ENCODE measurements at regions not wholly inside any gene's neighbourhood (a gene's known extent, or its start where the extent isn't known, plus 50 kb on each side); places are given as distances from the start of the nearest gene placed in this dataset.

- no peaks in the 10 kb centered on the region for H3K9me3 Mint-ChIP-seq
- Histone ChIP-seq H3K79me2 (replicated peaks; ENCODE audit: insufficient read depth) (no peaks in the 10 kb centered on the region), H4K20me1 (replicated peaks; ENCODE audit: insufficient read depth) (no peaks in the 10 kb centered on the region), H3F3A (replicated peaks; ENCODE audit: low read depth) (no peaks in the 10 kb centered on the region), H3K4me2 (no peak overlapping the region), H3K36me3 (ENCODE audit: insufficient read depth) (no peaks in the 10 kb centered on the region), H3K4me3 (no peak overlapping the region), H2AFZ (no peak overlapping the region), H3K27ac (ENCODE audit: low read depth) (no peak overlapping the region), H3K4me1 (ENCODE audit: insufficient read depth) (no peaks in the 10 kb centered on the region), H3K9me2 (ENCODE audit: insufficient read depth) (peaks cover 3% of the 10 kb centered on the region), H3K27me3 (ENCODE audit: insufficient read depth) (no peaks in the 10 kb centered on the region)
- no peak for ATAC-seq
- no peak for DNase-seq (ENCODE audit: low spot score)
- H3K4me1 Mint-ChIP-seq: no peaks in the 10 kb centered on the region
- no peak for TF ChIP-seq ZNF331 (CRISPR knock-in tag; IDR thresholded peaks at IDR 0.05; ENCODE audit: low read depth)
- no peak for TF ChIP-seq CTCF (conservative IDR thresholded peaks at IDR 0.05; ENCODE audit: low read depth in 2 of 2)
- no peak for TF ChIP-seq ZNF462 (CRISPR knock-in tag; IDR thresholded peaks at IDR 0.05)
- no peak for TF ChIP-seq ZNF114 (CRISPR knock-in tag; IDR thresholded peaks at IDR 0.05)
- no peak for TF ChIP-seq EZH2 (IDR thresholded peaks at IDR 0.05; ENCODE audit: low read depth, unreplicated experiment)
- no peak for TF ChIP-seq EZH2phosphoT487 (IDR thresholded peaks at IDR 0.05; ENCODE audit: unreplicated experiment)
- TF ChIP-seq CREB1 (CRISPR knock-in tag; IDR thresholded peaks at IDR 0.05; ENCODE audit: low read depth): no peak
- TF ChIP-seq NANOG (IDR thresholded peaks at IDR 0.05; ENCODE audit: borderline replicate concordance): no peak
- no peak overlapping the region for H3K27ac Mint-ChIP-seq
- no peak overlapping the region for H3K4me3 Mint-ChIP-seq
- no peaks in the 10 kb centered on the region for H3K36me3 Mint-ChIP-seq (ENCODE audit: low read depth)
- no peaks in the 10 kb centered on the region for H3K27me3 Mint-ChIP-seq (ENCODE audit: insufficient read depth, low read depth, poor library complexity)
Observed at GRCh38 chr9:75780185-75780584, 110.3 kb upstream of the PCSK5 start.
